Left ventricle myocardium inferior (tissue), 1 donor: ENCODE measurements at regions not wholly inside any gene's neighbourhood (a gene's known extent, or its start where the extent isn't known, plus 50 kb on each side); places are given as distances from the start of the nearest gene placed in this dataset.

Experiments used
- DNase-seq: peaks from one replicate; pipeline ENCODE4 v3.0.0-alpha.2; 2020
- H3K27ac ChIP-seq: fragments of 200-600 bp; replicated peaks from 2 replicates; pipeline ENCODE4 v1.8.0; 2021
- H3K27me3 ChIP-seq: fragments of 200-600 bp; 2 replicates; pipeline ENCODE4 v1.8.0; 2021; ENCODE audit warnings: low read depth
- H3K36me3 ChIP-seq: fragments of 200-600 bp; 2 replicates; pipeline ENCODE4 v1.8.0; 2021
- H3K4me1 ChIP-seq: fragments of 200-600 bp; 2 replicates; pipeline ENCODE4 v1.8.0; 2021
- H3K4me3 ChIP-seq: fragments of 200-600 bp; 2 replicates; pipeline ENCODE4 v1.8.0; 2021; ENCODE audit warnings: mild to moderate bottlenecking, moderate library complexity
- H3K9me3 ChIP-seq: fragments of 200-600 bp; replicated peaks from 2 replicates; pipeline ENCODE4 v1.8.0; 2021
- intact Hi-C: fragments of 100-400 bp; cut with micrococcal nuclease; formaldehyde crosslinking; loops from one replicate; pipeline ENCODE4 v1.11.0; 2022
- TF ChIP-seq, protein P1 (sequence below): fragments of 200-600 bp; IDR thresholded peaks from 2 replicates; pipeline ENCODE4 v1.8.0; 2021; ENCODE audit warnings: antibody characterized with exemption, mild to moderate bottlenecking, borderline replicate concordance
- donor health status: DM: no; HTN: yes; CAD: no; lungs with severe emphysema.

DNA sequence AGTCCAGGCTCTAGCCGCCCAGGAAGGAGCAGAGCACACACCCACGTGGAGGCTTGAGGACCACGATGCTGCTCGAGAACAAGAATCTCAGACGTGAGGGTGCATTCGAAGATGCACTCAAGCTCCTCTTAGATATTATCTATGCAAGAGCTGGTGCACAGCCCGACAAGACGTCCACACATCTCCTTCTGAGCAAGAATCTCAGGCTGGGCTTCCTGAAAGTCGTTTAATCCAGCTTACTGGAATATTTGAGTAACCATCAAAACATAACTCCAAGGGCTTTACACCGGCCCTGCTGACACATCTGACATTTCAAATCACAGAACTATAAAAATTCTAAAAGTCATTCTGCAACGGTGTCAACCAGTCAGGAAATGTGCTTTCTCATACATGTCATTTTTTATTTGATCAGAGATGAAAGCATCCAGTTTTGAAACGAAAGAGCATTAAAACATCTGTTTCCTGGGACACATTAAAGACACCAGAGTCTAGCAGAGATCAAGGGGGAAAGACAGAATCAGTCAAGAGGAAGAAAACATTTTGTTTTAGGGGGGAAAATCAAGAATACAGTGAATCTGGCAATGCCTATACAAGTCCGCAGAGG lies 177.7 kb upstream of the IRS2 start:
- DNase-seq, result no peak
- H3K27ac ChIP-seq, result no peak overlapping the region
- H3K36me3 ChIP-seq, result no peaks in the 10 kb centered on the region
- peaks cover 5% of the 10 kb centered on the region for H3K9me3 ChIP-seq
- TF ChIP-seq, protein P1, sequence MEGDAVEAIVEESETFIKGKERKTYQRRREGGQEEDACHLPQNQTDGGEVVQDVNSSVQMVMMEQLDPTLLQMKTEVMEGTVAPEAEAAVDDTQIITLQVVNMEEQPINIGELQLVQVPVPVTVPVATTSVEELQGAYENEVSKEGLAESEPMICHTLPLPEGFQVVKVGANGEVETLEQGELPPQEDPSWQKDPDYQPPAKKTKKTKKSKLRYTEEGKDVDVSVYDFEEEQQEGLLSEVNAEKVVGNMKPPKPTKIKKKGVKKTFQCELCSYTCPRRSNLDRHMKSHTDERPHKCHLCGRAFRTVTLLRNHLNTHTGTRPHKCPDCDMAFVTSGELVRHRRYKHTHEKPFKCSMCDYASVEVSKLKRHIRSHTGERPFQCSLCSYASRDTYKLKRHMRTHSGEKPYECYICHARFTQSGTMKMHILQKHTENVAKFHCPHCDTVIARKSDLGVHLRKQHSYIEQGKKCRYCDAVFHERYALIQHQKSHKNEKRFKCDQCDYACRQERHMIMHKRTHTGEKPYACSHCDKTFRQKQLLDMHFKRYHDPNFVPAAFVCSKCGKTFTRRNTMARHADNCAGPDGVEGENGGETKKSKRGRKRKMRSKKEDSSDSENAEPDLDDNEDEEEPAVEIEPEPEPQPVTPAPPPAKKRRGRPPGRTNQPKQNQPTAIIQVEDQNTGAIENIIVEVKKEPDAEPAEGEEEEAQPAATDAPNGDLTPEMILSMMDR, result no peak
- H3K27me3 ChIP-seq, result peaks cover 28% of the 10 kb centered on the region
- peaks cover 4% of the 10 kb centered on the region for H3K4me1 ChIP-seq
- H3K4me3 ChIP-seq, result no peak overlapping the region
- intact Hi-C loops, result no loop called here

GRCh38 chr13:109963384-109963783 lies 177.0 kb upstream of the IRS2 start:
- Histone ChIP-seq H3K4me3 (no peak overlapping the region), H3K4me1 (no peaks in the 10 kb centered on the region), H3K9me3 (peaks cover 10% of the 10 kb centered on the region), H3K36me3 (no peaks in the 10 kb centered on the region), H3K27me3 (peaks cover 28% of the 10 kb centered on the region), H3K27ac (no peak overlapping the region)
- TF ChIP-seq, protein P1, result no peak
- intact Hi-C loops, result no loop called here
- no peak for DNase-seq

DNA sequence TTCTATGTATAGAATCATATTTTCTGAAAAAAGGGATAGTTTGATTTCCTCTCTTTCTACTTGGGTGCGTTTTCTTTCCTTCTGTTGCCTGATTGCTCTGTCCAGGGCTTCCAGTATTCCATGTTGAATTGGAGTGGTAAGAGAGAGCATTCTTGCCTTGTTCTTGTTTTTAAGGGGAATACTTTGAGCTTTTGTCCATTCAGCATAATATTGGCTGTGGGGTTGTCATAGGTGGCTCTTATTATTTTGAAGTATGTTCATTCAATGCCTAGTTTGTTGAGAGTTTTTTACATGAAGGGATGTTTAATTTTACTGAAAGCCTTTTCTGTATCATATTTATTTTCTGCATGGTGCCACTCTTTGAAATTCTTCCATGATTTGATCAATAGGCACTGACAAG lies 173.5 kb upstream of the IRS2 start:
- no peak overlapping the region for H3K4me3 ChIP-seq
- TF ChIP-seq, protein P1, result no peak
- H3K4me1 ChIP-seq, result no peaks in the 10 kb centered on the region
- peaks cover 26% of the 10 kb centered on the region for H3K9me3 ChIP-seq
- H3K27me3 ChIP-seq, result peaks cover 28% of the 10 kb centered on the region
- H3K36me3 ChIP-seq, result no peaks in the 10 kb centered on the region
- no peak overlapping the region for H3K27ac ChIP-seq
- DNase-seq, result no peak
- intact Hi-C loops, result no loop called here

- intact Hi-C loops, result no loop called here
- no peak overlapping the region for H3K27ac ChIP-seq
- no peaks in the 10 kb centered on the region for H3K4me1 ChIP-seq
- H3K9me3 ChIP-seq, result peaks cover 26% of the 10 kb centered on the region
- TF ChIP-seq, protein P1, result no peak
- no peak overlapping the region for H3K4me3 ChIP-seq
- H3K27me3 ChIP-seq, result peaks cover 20% of the 10 kb centered on the region
- DNase-seq, result no peak
- H3K36me3 ChIP-seq, result no peaks in the 10 kb centered on the region
Observed at GRCh38 chr13:109957875-109958274, 171.5 kb upstream of the IRS2 start.

GRCh38 chr13:109955598-109955997 lies 169.2 kb upstream of the IRS2 start:
- no peaks in the 10 kb centered on the region for H3K36me3 ChIP-seq
- H3K4me1 ChIP-seq, result no peaks in the 10 kb centered on the region
- H3K27me3 ChIP-seq, result peaks cover under 1% of the 10 kb centered on the region
- H3K9me3 ChIP-seq, result peaks cover 26% of the 10 kb centered on the region
- no peak for DNase-seq
- TF ChIP-seq, protein P1, result no peak
- no peak overlapping the region for H3K4me3 ChIP-seq
- H3K27ac ChIP-seq, result no peak overlapping the region
- intact Hi-C loops, result no loop called here
